H1 (cell line): ENCODE measurements at regions not wholly inside any gene's neighbourhood (a gene's known extent, or its start where the extent isn't known, plus 50 kb on each side); places are given as distances from the start of the nearest gene placed in this dataset.

Experiments
- CTCF ChIP-seq, 3 experiments: IDR thresholded peaks; 1 replicate in 2 of 3; 2 replicates in 1 of 3; pipeline versions ENCODE4 v1.5.1 to v1.6.1; 2011; ENCODE audit warnings: low read length in 3 of 3, mild to moderate bottlenecking in 3 of 3, inconsistent platforms in 2 of 3, low read depth in 1 of 3, moderate library complexity in 1 of 3; ENCODE audit not compliant: insufficient read depth in 1 of 3; ENCODE audit errors: control extremely low read depth in 1 of 3
- EP300 ChIP-seq, 2 experiments: IDR thresholded peaks; 1 replicate in 1 of 2; 2 replicates in 1 of 2; pipeline ENCODE4 v1.6.1; 2011 to 2012; ENCODE audit warnings: low read depth in 2 of 2, low read length in 2 of 2, mild to moderate bottlenecking in 2 of 2, borderline replicate concordance in 1 of 2, inconsistent platforms in 1 of 2, moderate library complexity in 1 of 2
- MAX ChIP-seq: IDR thresholded peaks from 2 replicates; pipeline ENCODE4 v1.6.1; 2012; ENCODE audit warnings: inconsistent platforms
- RXRA ChIP-seq: IDR thresholded peaks from 2 replicates; pipeline ENCODE4 v1.6.1; 2011; ENCODE audit warnings: low read depth, mild to moderate bottlenecking, low read length, moderate library complexity; ENCODE audit not compliant: insufficient read depth
- SIN3A ChIP-seq, 2 experiments: IDR thresholded peaks in 1 of 2; conservative IDR thresholded peaks in 1 of 2; 2 replicates each; pipeline ENCODE4 v1.6.1; 2011 to 2012; ENCODE audit warnings: low read length in 2 of 2, improper control_type of control experiment in 1 of 2, low read depth in 1 of 2, mild to moderate bottlenecking in 1 of 2
- SP1 ChIP-seq: IDR thresholded peaks from 2 replicates; pipeline ENCODE4 v1.6.1; 2011; ENCODE audit warnings: low read depth, low read length
- SP2 ChIP-seq: IDR thresholded peaks from 2 replicates; pipeline ENCODE4 v1.6.1; 2012; ENCODE audit warnings: mild to moderate bottlenecking, low read length, inconsistent platforms
- TAF1 ChIP-seq: IDR thresholded peaks from 2 replicates; pipeline ENCODE4 v1.6.1; 2011; ENCODE audit warnings: mild to moderate bottlenecking, low read depth, low read length

- TF ChIP-seq SIN3A (conservative IDR thresholded peaks at IDR 0.05 in 1 of 2, IDR thresholded peaks at IDR 0.05 in 1 of 2; ENCODE audit: low read depth in 1 of 2, low read length in 2 of 2) (no peak), EP300 (IDR thresholded peaks at IDR 0.05; ENCODE audit: borderline replicate concordance in 1 of 2, low read depth in 2 of 2, low read length in 2 of 2) (no peak), SP2 (no peak), CTCF (IDR thresholded peaks at IDR 0.05; ENCODE audit: control extremely low read depth in 1 of 3, insufficient read depth in 1 of 3, low read depth in 1 of 3, low read length in 3 of 3) (no peak), TAF1 (no peak), MAX (no peak), SP1 (no peak), RXRA (no peak)
Observed at GRCh38 chr19:46926170-46927071, 65.6 kb downstream of the ARHGAP35 start.
